H9 (cell line): ENCODE measurements at regions not wholly inside any gene's neighbourhood (a gene's known extent, or its start where the extent isn't known, plus 50 kb on each side); places are given as distances from the start of the nearest gene placed in this dataset.

ENCODE experiments used
- DNase-seq: peaks from one replicate; pipeline ENCODE4 v3.0.0-alpha.2; 2017
- H2AFZ ChIP-seq: one replicate; pipeline ENCODE4 v1.6.1; 2013; ENCODE audit warnings: mild to moderate bottlenecking, low read length, control low read depth, moderate library complexity
- H2AK5ac ChIP-seq: 2 replicates; pipeline ENCODE4 v1.6.1; 2013; ENCODE audit warnings: low read length, control low read depth, mixed read lengths; ENCODE audit not compliant: insufficient read length
- H2BK120ac ChIP-seq: one replicate; pipeline ENCODE4 v1.6.1; 2013; ENCODE audit warnings: low read depth, mild to moderate bottlenecking, low read length, control low read depth, inconsistent platforms; ENCODE audit not compliant: poor library complexity, severe bottlenecking
- H2BK12ac ChIP-seq: 2 replicates; pipeline ENCODE4 v1.6.1; 2013; ENCODE audit warnings: low read length, control low read depth, mixed read lengths, low read depth; ENCODE audit not compliant: insufficient read length
- H2BK15ac ChIP-seq: 2 replicates; pipeline ENCODE4 v1.6.1; 2013; ENCODE audit warnings: low read depth, low read length, control low read depth
- H2BK20ac ChIP-seq: one replicate; pipeline ENCODE4 v1.6.1; 2013; ENCODE audit warnings: low read depth, mild to moderate bottlenecking, low read length, control low read depth, inconsistent platforms; ENCODE audit not compliant: poor library complexity, severe bottlenecking
- H2BK5ac ChIP-seq: 2 replicates; pipeline ENCODE4 v1.6.1; 2013; ENCODE audit warnings: low read length, control low read depth, mixed read lengths; ENCODE audit not compliant: insufficient read length
- H3K14ac ChIP-seq: 2 replicates; pipeline ENCODE4 v1.6.1; 2013; ENCODE audit warnings: low read length, control low read depth; ENCODE audit not compliant: insufficient read depth
- H3K18ac ChIP-seq: 2 replicates; pipeline ENCODE4 v1.6.1; 2013; ENCODE audit warnings: low read depth, mild to moderate bottlenecking, mixed read lengths, low read length, control low read depth; ENCODE audit not compliant: insufficient read length
- H3K23ac ChIP-seq: 2 replicates; pipeline ENCODE4 v1.6.1; 2013; ENCODE audit warnings: low read length, control low read depth, mixed read lengths, low read depth; ENCODE audit not compliant: insufficient read length
- H3K23me2 ChIP-seq: 2 replicates; pipeline ENCODE4 v1.6.1; 2013; ENCODE audit warnings: low read depth, mild to moderate bottlenecking, mixed read lengths, low read length, control low read depth; ENCODE audit not compliant: insufficient read length, poor library complexity, severe bottlenecking
- H3K27ac ChIP-seq: 2 replicates; pipeline ENCODE4 v1.5.1; 2013; ENCODE audit warnings: low read length, control low read depth, mixed read lengths, low read depth; ENCODE audit not compliant: insufficient read length
- H3K27me3 ChIP-seq: 2 replicates; pipeline ENCODE4 v1.6.1; 2013; ENCODE audit warnings: low read length, control low read depth, inconsistent platforms; ENCODE audit not compliant: insufficient read depth
- H3K4ac ChIP-seq: 2 replicates; pipeline ENCODE4 v1.6.1; 2013; ENCODE audit warnings: low read depth, mild to moderate bottlenecking, control low read depth, inconsistent platforms, low read length, moderate library complexity
- H3K4me1 ChIP-seq: 2 replicates; pipeline ENCODE4 v1.6.1; 2013; ENCODE audit warnings: low read length, control low read depth, inconsistent platforms; ENCODE audit not compliant: insufficient read depth
- H3K4me2 ChIP-seq: 2 replicates; pipeline ENCODE4 v1.6.1; 2013; ENCODE audit warnings: low read length, control low read depth, mixed read lengths; ENCODE audit not compliant: insufficient read length, insufficient read depth
- H3K56ac ChIP-seq: 2 replicates; pipeline ENCODE4 v1.6.1; 2013; ENCODE audit warnings: low read depth, mild to moderate bottlenecking, mixed read lengths, low read length, control low read depth; ENCODE audit not compliant: insufficient read length
- H3K79me1 ChIP-seq: 2 replicates; pipeline ENCODE4 v1.6.1; 2013; ENCODE audit warnings: low read depth, mild to moderate bottlenecking, moderate library complexity, low read length, control low read depth, inconsistent platforms; ENCODE audit not compliant: insufficient read depth, poor library complexity, severe bottlenecking
- H3K79me2 ChIP-seq: 2 replicates; pipeline ENCODE4 v1.6.1; 2013; ENCODE audit warnings: low read length, control low read depth, inconsistent platforms; ENCODE audit not compliant: insufficient read depth
- H3K9ac ChIP-seq: 2 replicates; pipeline ENCODE4 v1.6.1; 2013; ENCODE audit warnings: low read length, control low read depth, mixed read lengths; ENCODE audit not compliant: insufficient read length; ENCODE audit errors: extremely low read depth
- H3K9me3 ChIP-seq: one replicate; pipeline ENCODE4 v1.6.1; 2013; ENCODE audit warnings: low read depth, low read length, inconsistent platforms; ENCODE audit not compliant: control insufficient read depth
- H3T11ph ChIP-seq: one replicate; pipeline ENCODE4 v1.6.1; 2013; ENCODE audit warnings: mild to moderate bottlenecking, low read length, control low read depth, inconsistent platforms
- H4K20me1 ChIP-seq: one replicate; pipeline ENCODE4 v1.6.1; 2013; ENCODE audit not compliant: control insufficient read depth, insufficient read length, insufficient read depth
- H4K5ac ChIP-seq: 2 replicates; pipeline ENCODE4 v1.6.1; 2013; ENCODE audit warnings: low read depth, mild to moderate bottlenecking, mixed read lengths, low read length, control low read depth; ENCODE audit not compliant: insufficient read length
- H4K8ac ChIP-seq: replicated peaks from 2 replicates; pipeline ENCODE4 v1.6.1; 2013; ENCODE audit warnings: low read length, control low read depth, mixed read lengths, low read depth; ENCODE audit not compliant: insufficient read length
- H4K91ac ChIP-seq: 2 replicates; pipeline ENCODE4 v1.6.1; 2013; ENCODE audit warnings: low read depth, mild to moderate bottlenecking, moderate library complexity, mixed read lengths, low read length, control low read depth; ENCODE audit not compliant: insufficient read length
- H3K27ac Mint-ChIP-seq, 3 experiments: 2 replicates in 2 of 3; 3 replicates in 1 of 3; pipeline ENCODE4 v1.8.0; 2020 to 2021; ENCODE audit warnings: mixed read lengths in 3 of 3, mild to moderate bottlenecking in 1 of 3, moderate library complexity in 1 of 3
- H3K27me3 Mint-ChIP-seq: 2 replicates; pipeline ENCODE4 v1.8.0; 2021; ENCODE audit warnings: low read depth, mild to moderate bottlenecking, moderate library complexity, mixed read lengths
- H3K36me3 Mint-ChIP-seq, 3 experiments: 2 replicates in 2 of 3; 3 replicates in 1 of 3; pipeline ENCODE4 v1.8.0; 2020 to 2021; ENCODE audit warnings: low read depth in 3 of 3, mixed read lengths in 3 of 3; ENCODE audit not compliant: insufficient read depth in 1 of 3
- H3K4me1 Mint-ChIP-seq, 2 experiments: 2 replicates each; pipeline ENCODE4 v1.8.0; 2020; ENCODE audit warnings: mixed read lengths in 2 of 2
- H3K4me3 Mint-ChIP-seq, 2 experiments: 2 replicates in 1 of 2; 3 replicates in 1 of 2; pipeline ENCODE4 v1.8.0; 2020 to 2021; ENCODE audit warnings: mild to moderate bottlenecking in 2 of 2, mixed read lengths in 2 of 2, moderate library complexity in 1 of 2
- H3K9me3 Mint-ChIP-seq, 2 experiments: 2 replicates in 1 of 2; 3 replicates in 1 of 2; pipeline ENCODE4 v1.8.0; 2020; ENCODE audit warnings: mild to moderate bottlenecking in 2 of 2, mixed read lengths in 2 of 2, moderate library complexity in 1 of 2
- WGBS: extraction: QIAGEN DNeasy Blood & Tissue Kit; methylation state at CpG from one replicate; pipeline ENCODE4 v1.1.7; 2013; ENCODE audit warnings: missing lambda C conversion rate, low lambda C conversion rate, mixed read lengths; ENCODE audit not compliant: insufficient read length; ENCODE audit errors: extremely low coverage; 5-methylcytosine and 5-hydroxymethylcytosine counted together
- TF ChIP-seq, protein P1 (sequence below): fragments of 200-600 bp; sonication (generic); conservative IDR thresholded peaks from 3 replicates; pipeline ENCODE4 v1.8.0; 2021; ENCODE audit warnings: antibody characterized with exemption, mild to moderate bottlenecking

DNA sequence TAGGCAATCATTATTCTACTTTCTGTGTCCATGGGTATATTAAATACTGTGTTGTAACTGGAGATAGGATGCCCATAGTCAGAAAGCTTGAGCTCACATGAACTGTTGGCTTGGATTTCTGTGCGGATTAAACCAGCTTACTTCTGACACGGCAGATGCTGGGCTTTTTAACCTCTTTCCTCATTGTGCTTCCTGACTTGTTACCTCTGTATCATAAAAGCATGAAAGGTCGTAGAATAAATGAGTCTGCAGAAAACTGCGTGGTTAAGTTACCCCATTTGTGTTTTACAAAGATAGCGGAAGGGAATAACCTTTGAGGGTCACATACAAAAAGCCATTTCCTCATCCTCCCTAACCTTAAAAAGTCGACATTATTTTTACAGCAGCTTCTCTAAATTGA, 199.5 kb upstream of the DMRT1 start:
- Histone ChIP-seq H2AK5ac (no peak overlapping the region), H3K4ac (no peak overlapping the region), H3K4me1 (no peaks in the 10 kb centered on the region), H2BK5ac (no peak overlapping the region), H3K79me1 (no peaks in the 10 kb centered on the region), H3T11ph (no peak overlapping the region), H3K27ac (no peak overlapping the region), H4K8ac (no peak overlapping the region), H2BK20ac (no peak overlapping the region), H4K20me1 (no peaks in the 10 kb centered on the region), H2AFZ (no peak overlapping the region), H3K9ac (no peak overlapping the region), H2BK120ac (no peak overlapping the region), H3K4me2 (no peak overlapping the region), H3K18ac (no peak overlapping the region), H3K27me3 (no peaks in the 10 kb centered on the region), H3K79me2 (no peaks in the 10 kb centered on the region), H2BK12ac (no peak overlapping the region), H4K5ac (no peak overlapping the region), H3K23me2 (no peaks in the 10 kb centered on the region), H3K9me3 (no peaks in the 10 kb centered on the region), H4K91ac (no peak overlapping the region), H3K23ac (no peak overlapping the region), H3K56ac (no peak overlapping the region), H3K14ac (no peak overlapping the region), H2BK15ac (no peak overlapping the region)
- H3K4me1 Mint-ChIP-seq, result peaks cover 0 to 4% of the 10 kb centered on the region in 2 experiments; a peak in 1 of 4 replicates
- no peak overlapping the region for H3K27ac Mint-ChIP-seq
- TF ChIP-seq, protein P1, sequence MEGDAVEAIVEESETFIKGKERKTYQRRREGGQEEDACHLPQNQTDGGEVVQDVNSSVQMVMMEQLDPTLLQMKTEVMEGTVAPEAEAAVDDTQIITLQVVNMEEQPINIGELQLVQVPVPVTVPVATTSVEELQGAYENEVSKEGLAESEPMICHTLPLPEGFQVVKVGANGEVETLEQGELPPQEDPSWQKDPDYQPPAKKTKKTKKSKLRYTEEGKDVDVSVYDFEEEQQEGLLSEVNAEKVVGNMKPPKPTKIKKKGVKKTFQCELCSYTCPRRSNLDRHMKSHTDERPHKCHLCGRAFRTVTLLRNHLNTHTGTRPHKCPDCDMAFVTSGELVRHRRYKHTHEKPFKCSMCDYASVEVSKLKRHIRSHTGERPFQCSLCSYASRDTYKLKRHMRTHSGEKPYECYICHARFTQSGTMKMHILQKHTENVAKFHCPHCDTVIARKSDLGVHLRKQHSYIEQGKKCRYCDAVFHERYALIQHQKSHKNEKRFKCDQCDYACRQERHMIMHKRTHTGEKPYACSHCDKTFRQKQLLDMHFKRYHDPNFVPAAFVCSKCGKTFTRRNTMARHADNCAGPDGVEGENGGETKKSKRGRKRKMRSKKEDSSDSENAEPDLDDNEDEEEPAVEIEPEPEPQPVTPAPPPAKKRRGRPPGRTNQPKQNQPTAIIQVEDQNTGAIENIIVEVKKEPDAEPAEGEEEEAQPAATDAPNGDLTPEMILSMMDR, result no peak
- no peaks in the 10 kb centered on the region for H3K36me3 Mint-ChIP-seq
- WGBS, result no CpG with 5 or more reads among the region's 6 CpGs
- no peaks in the 10 kb centered on the region for H3K27me3 Mint-ChIP-seq
- H3K9me3 Mint-ChIP-seq, result no peaks in the 10 kb centered on the region
- no peak for DNase-seq
- no peak overlapping the region for H3K4me3 Mint-ChIP-seq
